ENCODE measurements at regions not wholly inside any gene's neighbourhood (a gene's known extent, or its start where the extent isn't known, plus 50 kb on each side); places are given as distances from the start of the nearest gene placed in this dataset.
"Not testable (repeated sequence)": the region's sequence is repeated elsewhere in the genome, so short reads cannot be mapped to it uniquely, and the experiment has no call there.

- H3K4me3 Mint-ChIP-seq (ENCODE audit: unreplicated experiment), result no peak overlapping the region
- H3K4me1 Mint-ChIP-seq (ENCODE audit: low read depth), result peaks cover 5% of the 10 kb centered on the region
- no peak overlapping the region for H3K27ac Mint-ChIP-seq (ENCODE audit: unreplicated experiment)
- H3K27me3 Mint-ChIP-seq (ENCODE audit: low read depth), result no peaks in the 10 kb centered on the region
- DNase-seq (ENCODE audit: low spot score), result no peak
- peaks cover 19% of the 10 kb centered on the region for H3K9me3 Mint-ChIP-seq (ENCODE audit: low read depth)
- no peak for TF ChIP-seq CTCF (IDR thresholded peaks at IDR 0.05)
- H3K36me3 Mint-ChIP-seq (ENCODE audit: low read depth), result peaks cover 3% of the 10 kb centered on the region
These were observed 709.4 kb downstream of the PCDH17 start for GRCh38 chr13:58340895-58341294.

- H3K4me1 Mint-ChIP-seq (ENCODE audit: low read depth), result peaks cover 5% of the 10 kb centered on the region
- peaks cover 19% of the 10 kb centered on the region for H3K9me3 Mint-ChIP-seq (ENCODE audit: low read depth)
- no peak overlapping the region for H3K27ac Mint-ChIP-seq (ENCODE audit: unreplicated experiment)
- peaks cover 3% of the 10 kb centered on the region for H3K36me3 Mint-ChIP-seq (ENCODE audit: low read depth)
- DNase-seq (ENCODE audit: low spot score), result no peak
- no peak overlapping the region for H3K4me3 Mint-ChIP-seq (ENCODE audit: unreplicated experiment)
- no peak for TF ChIP-seq CTCF (IDR thresholded peaks at IDR 0.05)
- no peaks in the 10 kb centered on the region for H3K27me3 Mint-ChIP-seq (ENCODE audit: low read depth)
These were observed 709.8 kb downstream of the PCDH17 start for GRCh38 chr13:58341318-58341717.

GRCh38 chr13:58343076-58343475 lies 711.5 kb downstream of the PCDH17 start:
- TF ChIP-seq CTCF (IDR thresholded peaks at IDR 0.05), result no peak
- peaks cover 3% of the 10 kb centered on the region for H3K36me3 Mint-ChIP-seq (ENCODE audit: low read depth)
- no peak overlapping the region for H3K27ac Mint-ChIP-seq (ENCODE audit: unreplicated experiment)
- peaks cover 5% of the 10 kb centered on the region for H3K4me1 Mint-ChIP-seq (ENCODE audit: low read depth)
- no peak for DNase-seq (ENCODE audit: low spot score)
- peaks cover 19% of the 10 kb centered on the region for H3K9me3 Mint-ChIP-seq (ENCODE audit: low read depth)
- H3K4me3 Mint-ChIP-seq (ENCODE audit: unreplicated experiment), result no peak overlapping the region
- H3K27me3 Mint-ChIP-seq (ENCODE audit: low read depth), result no peaks in the 10 kb centered on the region

GRCh38 chr13:58352100-58352499 lies 720.6 kb downstream of the PCDH17 start:
- not testable (repeated sequence) for H3K36me3 Mint-ChIP-seq (ENCODE audit: low read depth); H3K4me1 Mint-ChIP-seq (ENCODE audit: low read depth); H3K4me3 Mint-ChIP-seq (ENCODE audit: unreplicated experiment); H3K27me3 Mint-ChIP-seq (ENCODE audit: low read depth); DNase-seq (ENCODE audit: low spot score); H3K27ac Mint-ChIP-seq (ENCODE audit: unreplicated experiment)
- peaks cover 25% of the 10 kb centered on the region for H3K9me3 Mint-ChIP-seq (ENCODE audit: low read depth)

GRCh38 chr13:58369936-58370335 lies 738.4 kb downstream of the PCDH17 start:
- no peak for TF ChIP-seq CTCF (IDR thresholded peaks at IDR 0.05)
- no peaks in the 10 kb centered on the region for H3K36me3 Mint-ChIP-seq (ENCODE audit: low read depth)
- no peaks in the 10 kb centered on the region for H3K4me1 Mint-ChIP-seq (ENCODE audit: low read depth)
- peaks cover 3% of the 10 kb centered on the region for H3K9me3 Mint-ChIP-seq (ENCODE audit: low read depth)
- no peak overlapping the region for H3K27ac Mint-ChIP-seq (ENCODE audit: unreplicated experiment)
- no peak overlapping the region for H3K4me3 Mint-ChIP-seq (ENCODE audit: unreplicated experiment)
- DNase-seq (ENCODE audit: low spot score), result no peak
- H3K27me3 Mint-ChIP-seq (ENCODE audit: low read depth), result peaks cover 5% of the 10 kb centered on the region

- no peak for DNase-seq (ENCODE audit: low spot score)
- no peak overlapping the region for H3K27ac Mint-ChIP-seq (ENCODE audit: unreplicated experiment)
- H3K9me3 Mint-ChIP-seq (ENCODE audit: low read depth), result no peaks in the 10 kb centered on the region
- H3K36me3 Mint-ChIP-seq (ENCODE audit: low read depth), result no peaks in the 10 kb centered on the region
- TF ChIP-seq CTCF (IDR thresholded peaks at IDR 0.05), result no peak
- no peaks in the 10 kb centered on the region for H3K27me3 Mint-ChIP-seq (ENCODE audit: low read depth)
- no peak overlapping the region for H3K4me3 Mint-ChIP-seq (ENCODE audit: unreplicated experiment)
- H3K4me1 Mint-ChIP-seq (ENCODE audit: low read depth), result no peaks in the 10 kb centered on the region
These were observed 744.8 kb downstream of the PCDH17 start for GRCh38 chr13:58376349-58376748.
